B cell (primary cell): ENCODE measurements at regions not wholly inside any gene's neighbourhood (a gene's known extent, or its start where the extent isn't known, plus 50 kb on each side); places are given as distances from the start of the nearest gene placed in this dataset.

Experiments
- ATAC-seq: fragments of 200-7000 bp; cut with Tn5 transposase; one replicate; pipeline ENCODE4 v1.10.0; 2021; ENCODE audit warnings: low read depth, mild to moderate bottlenecking, moderate number of reproducible peaks, moderate library complexity
- CTCF ChIA-PET: fragments of 350-600 bp; sonication (Branson Sonifier 250); formaldehyde crosslinking; loops from one replicate; lab custom pipeline; 2021; ENCODE audit warnings: antibody characterized with exemption, inconsistent platforms; lab: Charles Lee
- POLR2A ChIA-PET: fragments of 350-600 bp; sonication (Branson Sonifier 250); formaldehyde crosslinking; loops from one replicate; lab custom pipeline; 2021; ENCODE audit warnings: antibody characterized with exemption; lab: Charles Lee
- DNase-seq: peaks from one replicate; pipeline ENCODE4 v3.0.0; 2013
- H2AFZ ChIP-seq: 2 replicates; pipeline ENCODE4 v1.6.1; 2012; ENCODE audit warnings: mild to moderate bottlenecking, low read depth, low read length; ENCODE audit not compliant: insufficient read depth, poor library complexity, severe bottlenecking
- H3K27ac ChIP-seq, 2 donors: 1 replicate in 1 of 2; 2 replicates in 1 of 2; pipeline ENCODE4 v1.5.1; 2012 to 2013; ENCODE audit warnings: low read length in 2 of 2, mild to moderate bottlenecking in 2 of 2, moderate library complexity in 1 of 2
- H3K27me3 ChIP-seq, 4 experiments: fragments of 200-600 bp in 1 of 4; sonication (generic) in 1 of 4; replicated peaks in 1 of 4; 1 replicate in 2 of 4; 2 replicates in 2 of 4; pipeline versions ENCODE4 v1.6.1 to v1.7.0; 2013 to 2016; ENCODE audit warnings: low read length in 3 of 4, mild to moderate bottlenecking in 2 of 4, mixed read lengths in 1 of 4, moderate library complexity in 1 of 4; ENCODE audit not compliant: insufficient read depth in 4 of 4, control insufficient read depth in 3 of 4; ENCODE audit errors: control extremely low read depth in 1 of 4
- H3K36me3 ChIP-seq, 2 experiments: replicated peaks in 1 of 2; 1 replicate in 1 of 2; 2 replicates in 1 of 2; pipeline versions ENCODE4 v1.6.1 to v1.7.1; 2013; ENCODE audit warnings: low read length in 1 of 2; ENCODE audit not compliant: insufficient read depth in 2 of 2, control insufficient read depth in 1 of 2; ENCODE audit errors: control extremely low read depth in 1 of 2, extremely low read depth in 1 of 2
- H3K4me1 ChIP-seq, 2 donors: fragments of 200-600 bp in 1 of 2; sonication (generic) in 1 of 2; 1 replicate in 1 of 2; 2 replicates in 1 of 2; pipeline versions ENCODE4 v1.5.1 to v1.6.1; 2013 to 2017; ENCODE audit warnings: low read length in 2 of 2; ENCODE audit not compliant: control insufficient read depth in 2 of 2, insufficient read depth in 2 of 2
- H3K4me2 ChIP-seq: replicated peaks from 2 replicates; pipeline ENCODE3; 2012; ENCODE audit warnings: mild to moderate bottlenecking, low read depth, low read length; ENCODE audit not compliant: poor library complexity, severe bottlenecking
- H3K4me3 ChIP-seq, 5 experiments: fragments of 200-600 bp in 1 of 5; sonication (generic) in 1 of 5; 1 replicate in 3 of 5; 2 replicates in 2 of 5; pipeline versions ENCODE4 v1.5.1 to v1.7.0; 2011 to 2016; ENCODE audit warnings: low read length in 4 of 5, mild to moderate bottlenecking in 4 of 5, low read depth in 2 of 5, control low read depth in 1 of 5, moderate library complexity in 1 of 5; ENCODE audit not compliant: insufficient read depth in 1 of 5; ENCODE audit errors: control extremely low read depth in 1 of 5, extremely low read depth in 1 of 5
- H3K79me2 ChIP-seq: fragments of 200-600 bp; sonication (generic); one replicate; pipeline ENCODE4 v1.6.0; 2016; ENCODE audit warnings: low read length; ENCODE audit not compliant: control insufficient read depth, insufficient read depth
- H3K9ac ChIP-seq: fragments of 200-600 bp; sonication (generic); 2 replicates; pipeline ENCODE4 v1.6.1; 2017; ENCODE audit warnings: mild to moderate bottlenecking, low read length, moderate library complexity
- H3K9me3 ChIP-seq, 3 donors: one replicate each; pipeline versions ENCODE4 v1.6.1 to v1.7.1; 2013; ENCODE audit warnings: low read length in 2 of 3; ENCODE audit not compliant: control insufficient read depth in 2 of 3, insufficient read depth in 1 of 3; ENCODE audit errors: control extremely low read depth in 1 of 3
- H4K20me1 ChIP-seq: 2 replicates; pipeline ENCODE4 v1.6.0; 2012; ENCODE audit warnings: mild to moderate bottlenecking, low read length; ENCODE audit not compliant: insufficient read depth, control insufficient read depth, poor library complexity, severe bottlenecking
- H3K27ac Mint-ChIP-seq: one replicate; pipeline ENCODE4 v1.8.0; 2021; ENCODE audit warnings: mixed read lengths
- H3K27me3 Mint-ChIP-seq: one replicate; pipeline ENCODE4 v1.8.0; 2021; ENCODE audit warnings: mixed read lengths
- H3K4me1 Mint-ChIP-seq: one replicate; pipeline ENCODE4 v1.8.0; 2021; ENCODE audit warnings: mixed read lengths
- H3K4me3 Mint-ChIP-seq: one replicate; pipeline ENCODE4 v1.8.0; 2021; ENCODE audit warnings: mixed read lengths
- H3K9me3 Mint-ChIP-seq: one replicate; pipeline ENCODE4 v1.8.0; 2022; ENCODE audit warnings: mixed read lengths; ENCODE audit not compliant: insufficient read depth
- EZH2 ChIP-seq: IDR thresholded peaks from 2 replicates; pipeline ENCODE4 v1.6.1; 2012; ENCODE audit warnings: borderline replicate concordance, low read depth, mild to moderate bottlenecking, moderate library complexity, low read length; ENCODE audit not compliant: insufficient read depth, poor library complexity, severe bottlenecking
- WGBS: methylation state at CpG from one replicate; pipeline ENCODE4 v1.1.5; 2013; ENCODE audit warnings: missing lambda C conversion rate; ENCODE audit not compliant: insufficient coverage; 5-methylcytosine and 5-hydroxymethylcytosine counted together
- intact Hi-C: fragments of 100-400 bp; cut with micrococcal nuclease; formaldehyde crosslinking; loops from one replicate; pipeline ENCODE4 v1.10.0; 2022
- TF ChIP-seq, protein P1 (sequence below): fragments of 200-600 bp; IDR thresholded peaks from one replicate; pipeline ENCODE4 v1.8.0; 2022; ENCODE audit warnings: antibody characterized with exemption, mild to moderate bottlenecking

DNA sequence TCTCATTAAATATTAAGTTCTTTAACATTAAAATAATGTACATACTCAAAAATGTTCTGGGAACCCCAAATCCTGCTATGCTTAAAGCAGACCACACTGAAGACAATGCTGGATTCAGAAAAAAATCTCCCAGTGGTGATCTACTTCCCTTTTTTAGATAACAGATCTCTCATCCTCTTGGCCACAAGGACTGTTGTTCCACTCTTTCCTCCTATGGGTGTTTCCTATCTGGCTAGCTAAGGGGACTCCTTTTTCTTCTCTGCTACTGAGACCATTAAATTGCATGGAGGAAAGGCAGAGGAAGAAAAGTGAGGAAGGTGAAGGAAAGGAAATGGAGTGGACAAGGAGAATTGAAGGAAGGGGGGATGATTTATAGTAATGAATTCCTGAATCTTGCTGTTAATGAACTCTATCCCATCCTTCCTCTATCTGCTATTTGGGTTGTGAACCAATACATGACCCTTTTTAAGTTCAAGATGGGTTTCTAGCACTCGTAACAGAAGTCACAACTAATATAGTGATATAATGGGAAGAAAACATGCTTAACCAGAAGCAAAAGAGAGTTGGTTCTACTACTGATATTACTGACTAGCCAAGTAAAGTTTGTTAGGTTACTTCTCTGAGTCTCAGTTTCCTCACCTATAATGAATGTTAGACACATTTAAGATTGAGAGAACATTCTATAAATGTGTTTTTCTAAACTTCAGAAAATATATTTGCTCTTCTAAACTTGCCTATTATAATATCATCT, 53.2 kb downstream of the PIK3C2A start:
- ChIA-PET CTCF (no interaction called here), POLR2A (no interaction called here)
- Histone ChIP-seq H3K4me1 (no peaks in the 10 kb centered on the region), H3K27ac (no peak overlapping the region), H3K27me3 (no peaks in the 10 kb centered on the region), H3K4me3 (no peak overlapping the region), H3K9me3 (no peaks in the 10 kb centered on the region), H3K4me2 (no peak overlapping the region), H3K36me3 (peaks cover 0 to 3% of the 10 kb centered on the region in 2 experiments), H3K79me2 (peaks cover 19% of the 10 kb centered on the region), H4K20me1 (no peaks in the 10 kb centered on the region), H3K9ac (no peak overlapping the region), H2AFZ (no peak overlapping the region)
- ATAC-seq (no peak), DNase-seq (no peak)
- H3K9me3 Mint-ChIP-seq = no peaks in the 10 kb centered on the region
- no peak overlapping the region for H3K4me3 Mint-ChIP-seq
- intact Hi-C loops = no loop called here
- H3K4me1 Mint-ChIP-seq = peaks cover 8% of the 10 kb centered on the region
- H3K27ac Mint-ChIP-seq = no peak overlapping the region
- no CpG with 5 or more reads among the region's 1 CpG for WGBS
- H3K27me3 Mint-ChIP-seq = no peaks in the 10 kb centered on the region
- no peak for TF ChIP-seq EZH2
- TF ChIP-seq, protein P1, sequence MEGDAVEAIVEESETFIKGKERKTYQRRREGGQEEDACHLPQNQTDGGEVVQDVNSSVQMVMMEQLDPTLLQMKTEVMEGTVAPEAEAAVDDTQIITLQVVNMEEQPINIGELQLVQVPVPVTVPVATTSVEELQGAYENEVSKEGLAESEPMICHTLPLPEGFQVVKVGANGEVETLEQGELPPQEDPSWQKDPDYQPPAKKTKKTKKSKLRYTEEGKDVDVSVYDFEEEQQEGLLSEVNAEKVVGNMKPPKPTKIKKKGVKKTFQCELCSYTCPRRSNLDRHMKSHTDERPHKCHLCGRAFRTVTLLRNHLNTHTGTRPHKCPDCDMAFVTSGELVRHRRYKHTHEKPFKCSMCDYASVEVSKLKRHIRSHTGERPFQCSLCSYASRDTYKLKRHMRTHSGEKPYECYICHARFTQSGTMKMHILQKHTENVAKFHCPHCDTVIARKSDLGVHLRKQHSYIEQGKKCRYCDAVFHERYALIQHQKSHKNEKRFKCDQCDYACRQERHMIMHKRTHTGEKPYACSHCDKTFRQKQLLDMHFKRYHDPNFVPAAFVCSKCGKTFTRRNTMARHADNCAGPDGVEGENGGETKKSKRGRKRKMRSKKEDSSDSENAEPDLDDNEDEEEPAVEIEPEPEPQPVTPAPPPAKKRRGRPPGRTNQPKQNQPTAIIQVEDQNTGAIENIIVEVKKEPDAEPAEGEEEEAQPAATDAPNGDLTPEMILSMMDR = no peak

DNA sequence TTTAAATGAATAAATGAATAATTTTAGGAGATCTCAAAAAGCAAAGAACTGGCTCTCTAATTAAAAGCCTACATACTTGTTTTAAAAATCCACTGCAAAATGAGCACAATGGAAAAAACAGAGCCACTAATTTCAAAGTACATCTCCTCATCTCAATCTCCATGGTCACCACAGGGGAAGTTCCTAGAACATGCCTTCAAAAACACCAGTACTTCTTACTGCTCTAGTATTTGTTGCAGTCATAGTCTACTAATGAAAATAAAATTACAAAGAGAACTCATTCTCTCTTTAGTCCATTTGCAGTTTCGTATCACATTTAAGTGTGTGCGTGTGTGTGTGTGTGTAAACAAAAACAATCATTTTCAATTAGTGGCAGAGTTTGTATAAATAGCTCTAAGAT, 54.0 kb downstream of the PIK3C2A start:
- no peak for TF ChIP-seq EZH2
- TF ChIP-seq, protein P1 = no peak
- H3K36me3 ChIP-seq = peaks cover 0 to 3% of the 10 kb centered on the region in 2 experiments
- H3K4me1 ChIP-seq = no peaks in the 10 kb centered on the region
- no peaks in the 10 kb centered on the region for H3K9me3 ChIP-seq
- no peak for DNase-seq
- no peak overlapping the region for H3K4me3 ChIP-seq
- WGBS = no CpG with 5 or more reads among the region's 2 CpGs
- peaks cover 11% of the 10 kb centered on the region for H3K79me2 ChIP-seq
- ChIA-PET POLR2A (no interaction called here), CTCF (no interaction called here)
- Mint-ChIP-seq H3K4me1 (peaks cover 8% of the 10 kb centered on the region), H3K4me3 (no peak overlapping the region), H3K27ac (no peak overlapping the region), H3K27me3 (no peaks in the 10 kb centered on the region), H3K9me3 (no peaks in the 10 kb centered on the region)
- H3K4me2 ChIP-seq = no peak overlapping the region
- no peaks in the 10 kb centered on the region for H3K27me3 ChIP-seq
- no peaks in the 10 kb centered on the region for H4K20me1 ChIP-seq
- no peak overlapping the region for H3K9ac ChIP-seq
- no peak overlapping the region for H2AFZ ChIP-seq
- intact Hi-C loops = no loop called here
- ATAC-seq = no peak
- H3K27ac ChIP-seq = no peak overlapping the region
